Spleen (tissue), 11 donors: ENCODE measurements at regions not wholly inside any gene's neighbourhood (a gene's known extent, or its start where the extent isn't known, plus 50 kb on each side); places are given as distances from the start of the nearest gene placed in this dataset.

Experiments used
- DNase-seq: peaks from one replicate; pipeline ENCODE4 v3.0.0-alpha.2; 2020
- H3K27ac ChIP-seq, 8 donors: fragments of 200-600 bp; sonication (generic) in 7 of 8; 1 replicate in 4 of 8; 2 replicates in 4 of 8; pipeline versions ENCODE4 v1.5.0 to v1.8.0; 2016 to 2021; ENCODE audit warnings: inconsistent platforms in 4 of 8, mild to moderate bottlenecking in 4 of 8, moderate library complexity in 1 of 8
- H3K27me3 ChIP-seq, 7 donors: fragments of 200-600 bp; sonication (generic) in 6 of 7; replicated peaks in 1 of 7; 1 replicate in 4 of 7; 2 replicates in 3 of 7; pipeline versions ENCODE4 v1.5.0 to v1.8.0; 2016 to 2021; ENCODE audit warnings: inconsistent platforms in 3 of 7, mild to moderate bottlenecking in 1 of 7
- H3K36me3 ChIP-seq, 6 donors: fragments of 200-600 bp; sonication (generic) in 5 of 6; 1 replicate in 4 of 6; 2 replicates in 2 of 6; pipeline versions ENCODE4 v1.5.0 to v1.8.0; 2016 to 2021; ENCODE audit warnings: inconsistent platforms in 2 of 6
- H3K4me1 ChIP-seq, 6 donors: fragments of 200-600 bp; sonication (generic) in 5 of 6; 1 replicate in 3 of 6; 2 replicates in 3 of 6; pipeline versions ENCODE4 v1.5.0 to v1.8.0; 2016 to 2021; ENCODE audit warnings: inconsistent platforms in 3 of 6
- H3K4me3 ChIP-seq, 8 donors: fragments of 200-600 bp; sonication (generic) in 7 of 8; 1 replicate in 4 of 8; 2 replicates in 4 of 8; pipeline versions ENCODE4 v1.5.0 to v1.8.0; 2016 to 2021; ENCODE audit warnings: inconsistent platforms in 4 of 8, mild to moderate bottlenecking in 4 of 8, moderate library complexity in 2 of 8
- H3K9me3 ChIP-seq, 8 donors: fragments of 200-600 bp; sonication (generic) in 7 of 8; 1 replicate in 4 of 8; 2 replicates in 4 of 8; pipeline versions ENCODE4 v1.5.0 to v1.8.0; 2016 to 2021; ENCODE audit warnings: inconsistent platforms in 4 of 8
- CTCF ChIP-seq, 11 experiments: fragments of 200-600 bp in 7 of 11; fragments of 450-650 bp in 4 of 11; sonication (generic) in 4 of 11; IDR thresholded peaks in 8 of 11; conservative IDR thresholded peaks in 3 of 11; 1 replicate in 7 of 11; 2 replicates in 4 of 11; pipeline versions ENCODE4 v1.4.0 to v1.8.0; 2016 to 2021; ENCODE audit warnings: antibody characterized with exemption in 11 of 11, inconsistent platforms in 4 of 11, mild to moderate bottlenecking in 1 of 11
- POLR2A ChIP-seq, 3 donors: fragments of 450-650 bp; IDR thresholded peaks; one replicate each; pipeline ENCODE4 v1.5.1; 2017; ENCODE audit warnings: antibody characterized with exemption in 3 of 3, mild to moderate bottlenecking in 1 of 3
- POLR2AphosphoS5 ChIP-seq, 3 donors: sonication (generic); formaldehyde crosslinking; IDR thresholded peaks; one replicate each; pipeline ENCODE4 v1.5.1; 2017; ENCODE audit warnings: antibody characterized with exemption in 3 of 3
- WGBS, 5 donors: extraction: QIAGEN DNeasy Blood & Tissue Kit in 3 of 5; methylation state at CpG; one replicate each; pipeline versions ENCODE4 v1.1.5 to v1.1.7; 2013 to 2018; 5-methylcytosine and 5-hydroxymethylcytosine counted together
- intact Hi-C: fragments of 100-400 bp; cut with DNase I; formaldehyde crosslinking; loops from one replicate; pipeline ENCODE4 v1.15.0; 2023; ENCODE audit warnings: low total_unique reads
- donor health status: healthy with polysubstance abuse.
- donor health status: DM: no; HTN: no; CAD: no; lungs with moderate emphysema.
- donor health status: DM: no; HTN: no; CAD: no.
- donor health status: Bipolar disorder and iron deficiency.
- donor health status: healthy.
- donor health status: DM: no; HTN: no; CAD: no.
- donor health status: DM: yes; HTN: yes; CAD: no.

- H3K27me3 ChIP-seq: no peaks in the 10 kb centered on the region
- intact Hi-C loops: no loop called here
- H3K4me1 ChIP-seq: no peaks in the 10 kb centered on the region
- TF ChIP-seq CTCF (IDR thresholded peaks at IDR 0.05 in 8 of 11, conservative IDR thresholded peaks at IDR 0.05 in 3 of 11) (no peak), POLR2AphosphoS5 (IDR thresholded peaks at IDR 0.05) (no peak), POLR2A (IDR thresholded peaks at IDR 0.05) (no peak)
- H3K36me3 ChIP-seq: no peaks in the 10 kb centered on the region
- 87 to 90% (median 88%) methylated on average over 4 of the region's 4 CpGs for WGBS, 5 donors
- H3K4me3 ChIP-seq: no peak overlapping the region
- no peak overlapping the region for H3K27ac ChIP-seq
- no peak for DNase-seq
- H3K9me3 ChIP-seq: no peaks in the 10 kb centered on the region
Observed at GRCh38 chr9:4381744-4382143, 81.9 kb upstream of the GLIS3 start.

- H3K36me3 ChIP-seq: no peaks in the 10 kb centered on the region
- intact Hi-C loops: no loop called here
- no peaks in the 10 kb centered on the region for H3K27me3 ChIP-seq
- H3K4me1 ChIP-seq: no peaks in the 10 kb centered on the region
- H3K4me3 ChIP-seq: no peak overlapping the region
- no peak for TF ChIP-seq POLR2AphosphoS5 (IDR thresholded peaks at IDR 0.05)
- TF ChIP-seq POLR2A (IDR thresholded peaks at IDR 0.05): no peak
- TF ChIP-seq CTCF (IDR thresholded peaks at IDR 0.05 in 8 of 11, conservative IDR thresholded peaks at IDR 0.05 in 3 of 11): no peak
- 80 to 94% (median 84%) methylated on average over 2 of the region's 2 CpGs for WGBS, 5 donors
- H3K27ac ChIP-seq: no peak overlapping the region
- H3K9me3 ChIP-seq: no peaks in the 10 kb centered on the region
- DNase-seq: no peak
Observed at GRCh38 chr9:4380406-4380805, 80.5 kb upstream of the GLIS3 start.

- WGBS, 5 donors: 42 to 63% (median 52%) methylated on average over 7 of the region's 7 CpGs
- H3K27me3 ChIP-seq: peaks cover 0 to 5% (median 0%) of the 10 kb centered on the region in 7 donors
- intact Hi-C loops: no loop called here
- no peaks in the 10 kb centered on the region for H3K9me3 ChIP-seq
- TF ChIP-seq CTCF (IDR thresholded peaks at IDR 0.05 in 8 of 11, conservative IDR thresholded peaks at IDR 0.05 in 3 of 11) (peak in 4 of 11 experiments; percentile 11 to 31 (median 24)), POLR2A (IDR thresholded peaks at IDR 0.05) (no peak)
- H3K27ac ChIP-seq: no peak overlapping the region
- H3K36me3 ChIP-seq: no peaks in the 10 kb centered on the region
- H3K4me1 ChIP-seq: no peaks in the 10 kb centered on the region
- DNase-seq: no peak
- no peak overlapping the region for H3K4me3 ChIP-seq
Observed at GRCh38 chr9:4375424-4376200, 75.7 kb upstream of the GLIS3 start.

GRCh38 chr9:4371108-4371507 lies 71.2 kb upstream of the GLIS3 start:
- 68 to 78% (median 72%) methylated on average over 5 of the region's 5 CpGs for WGBS, 5 donors
- no peak for TF ChIP-seq POLR2AphosphoS5 (IDR thresholded peaks at IDR 0.05)
- TF ChIP-seq POLR2A (IDR thresholded peaks at IDR 0.05): no peak
- TF ChIP-seq CTCF (IDR thresholded peaks at IDR 0.05 in 8 of 11, conservative IDR thresholded peaks at IDR 0.05 in 3 of 11): no peak
- Histone ChIP-seq H3K4me1 (no peaks in the 10 kb centered on the region), H3K4me3 (no peak overlapping the region), H3K27ac (no peak overlapping the region), H3K27me3 (peaks cover 0 to 5% (median 0%) of the 10 kb centered on the region in 7 donors), H3K36me3 (no peaks in the 10 kb centered on the region), H3K9me3 (no peaks in the 10 kb centered on the region)
- no peak for DNase-seq
- intact Hi-C loops: no loop called here
